ENCODE measurements at regions not wholly inside any gene's neighbourhood (a gene's known extent, or its start where the extent isn't known, plus 50 kb on each side); places are given as distances from the start of the nearest gene placed in this dataset.

GRCh38 chr2:6749962-6750361 lies 115.7 kb downstream of the CMPK2 start:
- Histone ChIP-seq H3K9me3 (ENCODE audit: control insufficient read depth, insufficient read depth, low read length) (no peaks in the 10 kb centered on the region), H3K27ac (ENCODE audit: low read depth, low read length) (no peak overlapping the region), H3K36me3 (ENCODE audit: control insufficient read depth, insufficient read depth, low read length) (no peaks in the 10 kb centered on the region), H3K4me1 (ENCODE audit: control insufficient read depth, insufficient read depth, low read length) (peaks cover 4% of the 10 kb centered on the region), H3K4me3 (ENCODE audit: low read depth, low read length) (no peak overlapping the region), H3K27me3 (ENCODE audit: control insufficient read depth, insufficient read depth, low read length) (no peaks in the 10 kb centered on the region)
- WGBS (ENCODE audit: insufficient coverage): 83% methylated on average over 1 of the region's 2 CpGs
- peak in 1 of 6 donors; percentile 19 for DNase-seq (ENCODE audit: low read depth in 4 of 6, low spot score in 6 of 6)

DNA sequence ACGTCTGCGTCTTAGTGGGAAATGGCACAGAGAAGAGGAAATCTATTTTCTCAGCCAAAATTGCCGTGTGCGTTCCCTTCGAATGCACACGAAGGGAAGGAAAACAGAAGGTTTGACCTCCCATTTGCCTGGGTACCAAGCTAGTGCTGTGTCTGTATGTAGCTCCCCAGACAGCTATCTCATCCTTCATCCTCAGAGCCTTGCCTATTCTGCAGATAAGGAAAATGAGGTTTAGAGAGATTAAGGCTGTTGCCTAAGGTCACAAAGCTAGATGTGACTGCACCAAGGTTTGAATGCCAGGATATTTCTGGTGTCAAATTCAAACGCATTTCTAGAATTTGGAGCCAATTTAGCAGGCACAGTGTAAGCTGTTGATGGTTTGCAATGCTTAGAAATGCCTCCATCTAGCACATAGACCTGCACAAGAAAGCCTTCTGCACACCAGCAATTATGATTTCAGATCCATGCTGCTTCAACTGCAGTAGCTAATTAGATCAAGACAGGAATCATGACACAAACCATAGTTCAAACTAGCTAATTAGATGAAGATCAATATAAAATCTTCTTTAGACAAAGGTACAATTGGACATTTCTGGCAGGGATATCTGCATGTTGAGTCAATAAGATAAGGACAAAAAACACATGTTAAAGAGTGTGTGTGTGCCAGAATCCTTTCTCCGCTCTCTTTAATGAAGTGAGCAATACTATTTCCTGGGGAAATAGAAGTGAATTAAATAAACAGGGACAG lies 115.1 kb downstream of the CMPK2 start:
- Histone ChIP-seq H3K27ac (ENCODE audit: low read depth, low read length) (no peak overlapping the region), H3K4me3 (ENCODE audit: low read depth, low read length) (no peak overlapping the region), H3K36me3 (ENCODE audit: control insufficient read depth, insufficient read depth, low read length) (no peaks in the 10 kb centered on the region), H3K27me3 (ENCODE audit: control insufficient read depth, insufficient read depth, low read length) (no peaks in the 10 kb centered on the region), H3K4me1 (ENCODE audit: control insufficient read depth, insufficient read depth, low read length) (peaks cover 4% of the 10 kb centered on the region), H3K9me3 (ENCODE audit: control insufficient read depth, insufficient read depth, low read length) (no peaks in the 10 kb centered on the region)
- peak in 2 of 6 donors; percentile 49 to 74 for DNase-seq (ENCODE audit: low read depth in 4 of 6, low spot score in 6 of 6)
- WGBS (ENCODE audit: insufficient coverage): 72% methylated on average over 4 of the region's 8 CpGs

GRCh38 chr2:6754419-6754818 lies 111.3 kb downstream of the CMPK2 start:
- DNase-seq (ENCODE audit: low read depth in 4 of 6, low spot score in 6 of 6): peak in 1 of 6 donors; percentile 72
- Histone ChIP-seq H3K4me1 (ENCODE audit: control insufficient read depth, insufficient read depth, low read length) (peaks cover 4% of the 10 kb centered on the region), H3K27me3 (ENCODE audit: control insufficient read depth, insufficient read depth, low read length) (no peaks in the 10 kb centered on the region), H3K36me3 (ENCODE audit: control insufficient read depth, insufficient read depth, low read length) (no peaks in the 10 kb centered on the region), H3K4me3 (ENCODE audit: low read depth, low read length) (no peak overlapping the region), H3K9me3 (ENCODE audit: control insufficient read depth, insufficient read depth, low read length) (no peaks in the 10 kb centered on the region), H3K27ac (ENCODE audit: low read depth, low read length) (no peak overlapping the region)
- WGBS (ENCODE audit: insufficient coverage): 70% methylated on average over 8 of the region's 9 CpGs

DNA sequence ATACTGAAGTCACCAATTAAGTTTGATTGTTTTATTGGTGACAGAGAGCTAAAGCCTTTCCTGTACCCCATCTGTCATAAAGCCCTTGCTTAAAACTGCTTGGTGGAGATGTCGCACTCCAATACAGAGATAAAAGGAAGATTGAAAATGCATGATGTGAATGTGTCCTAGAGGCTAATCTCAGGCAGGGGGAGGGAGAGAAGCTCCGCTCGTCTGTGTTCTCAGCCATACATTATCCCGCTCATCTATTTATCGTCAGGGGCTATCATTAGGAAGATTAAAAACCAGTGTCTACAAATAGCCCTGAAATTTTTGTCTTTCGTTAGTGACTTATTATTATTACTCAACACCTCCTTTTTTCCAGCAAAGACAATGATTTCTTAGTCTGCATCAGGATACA lies 110.3 kb downstream of the CMPK2 start:
- peak in 1 of 6 donors; percentile 68 for DNase-seq (ENCODE audit: low read depth in 4 of 6, low spot score in 6 of 6)
- Histone ChIP-seq H3K36me3 (ENCODE audit: control insufficient read depth, insufficient read depth, low read length) (no peaks in the 10 kb centered on the region), H3K27ac (ENCODE audit: low read depth, low read length) (no peak overlapping the region), H3K4me3 (ENCODE audit: low read depth, low read length) (no peak overlapping the region), H3K9me3 (ENCODE audit: control insufficient read depth, insufficient read depth, low read length) (no peaks in the 10 kb centered on the region), H3K27me3 (ENCODE audit: control insufficient read depth, insufficient read depth, low read length) (no peaks in the 10 kb centered on the region), H3K4me1 (ENCODE audit: control insufficient read depth, insufficient read depth, low read length) (peaks cover 4% of the 10 kb centered on the region)
- WGBS (ENCODE audit: insufficient coverage): no CpG with 5 or more reads among the region's 6 CpGs

- H3K27me3 ChIP-seq (ENCODE audit: control insufficient read depth, insufficient read depth, low read length): no peaks in the 10 kb centered on the region
- H3K27ac ChIP-seq (ENCODE audit: low read depth, low read length): no peak overlapping the region
- no peak for DNase-seq (ENCODE audit: low read depth in 4 of 6, low spot score in 6 of 6)
- peaks cover 4% of the 10 kb centered on the region for H3K4me1 ChIP-seq (ENCODE audit: control insufficient read depth, insufficient read depth, low read length)
- H3K36me3 ChIP-seq (ENCODE audit: control insufficient read depth, insufficient read depth, low read length): no peaks in the 10 kb centered on the region
- WGBS (ENCODE audit: insufficient coverage): 85% methylated on average over 10 of the region's 10 CpGs
- H3K9me3 ChIP-seq (ENCODE audit: control insufficient read depth, insufficient read depth, low read length): no peaks in the 10 kb centered on the region
- H3K4me3 ChIP-seq (ENCODE audit: low read depth, low read length): no peak overlapping the region
Observed at GRCh38 chr2:6757215-6757614, 108.5 kb downstream of the CMPK2 start.

DNA sequence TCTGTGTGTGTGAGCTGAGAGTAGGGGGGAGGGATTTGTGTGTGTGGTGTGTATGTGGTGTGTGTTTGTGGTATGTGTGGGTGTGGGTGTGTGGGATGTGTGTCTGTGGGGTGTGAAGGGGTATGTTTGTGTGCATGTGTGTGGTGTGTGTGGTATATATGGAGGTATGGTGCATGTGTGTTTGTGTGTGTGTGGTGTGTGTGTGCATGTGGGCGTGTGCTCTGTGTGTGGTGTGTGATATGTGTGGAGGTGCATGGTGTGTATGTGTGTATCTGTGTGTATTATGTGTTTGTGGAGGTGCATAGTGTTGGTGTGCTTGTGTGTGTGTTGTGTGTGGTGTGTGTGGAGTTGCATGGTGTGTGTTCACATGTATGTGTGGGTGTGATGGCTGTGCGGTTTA lies 106.0 kb downstream of the CMPK2 start:
- Histone ChIP-seq H3K4me1 (ENCODE audit: control insufficient read depth, insufficient read depth, low read length) (no peaks in the 10 kb centered on the region), H3K36me3 (ENCODE audit: control insufficient read depth, insufficient read depth, low read length) (no peaks in the 10 kb centered on the region), H3K4me3 (ENCODE audit: low read depth, low read length) (no peak overlapping the region), H3K27ac (ENCODE audit: low read depth, low read length) (no peak overlapping the region), H3K9me3 (ENCODE audit: control insufficient read depth, insufficient read depth, low read length) (no peaks in the 10 kb centered on the region), H3K27me3 (ENCODE audit: control insufficient read depth, insufficient read depth, low read length) (no peaks in the 10 kb centered on the region)
- WGBS (ENCODE audit: insufficient coverage): 100% methylated on average over 2 of the region's 2 CpGs
- DNase-seq (ENCODE audit: low read depth in 4 of 6, low spot score in 6 of 6): no peak

DNA sequence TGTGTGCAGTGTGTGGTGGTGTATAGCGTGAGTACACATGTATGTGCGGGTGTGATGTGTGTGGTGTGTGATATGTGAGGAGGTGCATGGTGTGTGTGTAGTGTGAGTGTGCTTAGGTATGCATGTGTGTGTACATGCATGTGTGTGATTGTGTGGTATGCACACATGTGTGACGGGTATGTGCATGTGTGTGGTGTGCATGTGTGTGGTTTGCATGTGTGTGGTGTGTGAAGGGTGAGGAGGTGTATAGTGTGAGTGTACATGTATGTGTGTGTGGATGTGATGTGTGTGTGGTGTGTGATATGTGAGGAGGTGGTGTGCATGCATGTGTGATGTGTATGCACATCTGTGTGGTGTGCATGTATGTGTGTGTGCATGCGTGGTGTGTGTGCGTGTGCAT lies 105.6 kb downstream of the CMPK2 start:
- Histone ChIP-seq H3K27me3 (ENCODE audit: control insufficient read depth, insufficient read depth, low read length) (no peaks in the 10 kb centered on the region), H3K4me3 (ENCODE audit: low read depth, low read length) (no peak overlapping the region), H3K9me3 (ENCODE audit: control insufficient read depth, insufficient read depth, low read length) (no peaks in the 10 kb centered on the region), H3K36me3 (ENCODE audit: control insufficient read depth, insufficient read depth, low read length) (no peaks in the 10 kb centered on the region), H3K27ac (ENCODE audit: low read depth, low read length) (no peak overlapping the region), H3K4me1 (ENCODE audit: control insufficient read depth, insufficient read depth, low read length) (no peaks in the 10 kb centered on the region)
- DNase-seq (ENCODE audit: low read depth in 4 of 6, low spot score in 6 of 6): no peak
- 99% methylated on average over 3 of the region's 5 CpGs for WGBS (ENCODE audit: insufficient coverage)

DNA sequence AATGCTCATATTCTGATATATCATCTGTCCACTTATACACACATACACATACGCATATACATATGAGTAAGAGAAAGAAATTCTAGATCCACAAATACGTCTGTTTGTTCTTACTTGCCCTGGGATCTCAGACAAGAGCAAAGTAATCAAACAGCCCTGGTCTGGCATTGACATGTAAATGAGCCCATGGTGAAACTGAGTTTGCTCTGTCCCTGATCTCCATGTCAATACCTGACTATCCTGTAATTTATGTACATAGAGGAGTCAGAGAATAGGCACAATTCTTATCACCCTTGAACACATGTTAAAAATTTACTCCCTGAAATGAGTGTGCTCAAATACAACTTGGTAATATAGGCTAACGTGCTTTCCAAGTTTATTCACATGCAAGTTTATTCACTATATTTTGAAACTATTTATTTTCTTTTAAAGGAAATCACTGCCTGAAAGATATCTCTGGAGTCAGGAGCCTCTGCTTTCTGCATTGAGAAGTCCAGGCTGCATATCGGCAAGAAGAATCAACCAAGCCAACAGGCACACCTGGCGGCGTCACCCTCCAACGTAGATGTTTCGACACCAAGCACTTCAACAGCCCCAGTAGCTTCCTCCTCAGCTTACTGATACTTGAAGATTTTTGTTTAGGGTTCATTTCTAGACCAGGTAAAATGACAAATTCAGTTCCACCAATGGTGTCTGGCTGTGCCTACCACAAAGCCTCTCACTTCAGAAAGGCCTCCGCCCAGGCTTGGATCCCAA lies 100.6 kb downstream of the CMPK2 start:
- 90% methylated on average over 4 of the region's 9 CpGs for WGBS (ENCODE audit: insufficient coverage)
- DNase-seq (ENCODE audit: low read depth in 4 of 6, low spot score in 6 of 6): no peak
- Histone ChIP-seq H3K36me3 (ENCODE audit: control insufficient read depth, insufficient read depth, low read length) (no peaks in the 10 kb centered on the region), H3K9me3 (ENCODE audit: control insufficient read depth, insufficient read depth, low read length) (no peaks in the 10 kb centered on the region), H3K4me1 (ENCODE audit: control insufficient read depth, insufficient read depth, low read length) (no peaks in the 10 kb centered on the region), H3K4me3 (ENCODE audit: low read depth, low read length) (no peak overlapping the region), H3K27me3 (ENCODE audit: control insufficient read depth, insufficient read depth, low read length) (no peaks in the 10 kb centered on the region), H3K27ac (ENCODE audit: low read depth, low read length) (no peak overlapping the region)

DNA sequence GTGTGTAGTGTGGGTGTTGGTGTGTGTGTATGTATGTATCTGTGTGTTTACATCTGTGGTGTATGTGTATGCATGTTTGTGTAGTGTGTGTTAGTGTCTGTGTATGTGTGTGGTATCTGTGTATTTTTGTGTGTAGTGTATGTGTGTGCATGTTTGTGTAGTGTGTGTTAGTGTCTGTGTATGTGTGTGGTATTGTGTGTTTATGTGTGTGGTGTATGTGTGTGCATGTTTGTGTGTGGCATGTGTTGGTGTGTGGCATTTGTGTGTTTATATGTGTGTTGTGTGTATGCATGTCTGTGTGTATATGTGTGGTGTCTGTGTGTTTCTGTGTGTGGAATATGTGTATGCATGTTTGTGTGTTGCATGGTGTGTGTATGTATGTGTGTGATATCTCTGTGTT lies 96.4 kb downstream of the CMPK2 start:
- H3K27ac ChIP-seq (ENCODE audit: low read depth, low read length): no peak overlapping the region
- H3K4me3 ChIP-seq (ENCODE audit: low read depth, low read length): no peak overlapping the region
- no peaks in the 10 kb centered on the region for H3K36me3 ChIP-seq (ENCODE audit: control insufficient read depth, insufficient read depth, low read length)
- DNase-seq (ENCODE audit: low read depth in 4 of 6, low spot score in 6 of 6): no peak
- H3K4me1 ChIP-seq (ENCODE audit: control insufficient read depth, insufficient read depth, low read length): peaks cover 18% of the 10 kb centered on the region
- H3K9me3 ChIP-seq (ENCODE audit: control insufficient read depth, insufficient read depth, low read length): no peaks in the 10 kb centered on the region
- H3K27me3 ChIP-seq (ENCODE audit: control insufficient read depth, insufficient read depth, low read length): no peaks in the 10 kb centered on the region

DNA sequence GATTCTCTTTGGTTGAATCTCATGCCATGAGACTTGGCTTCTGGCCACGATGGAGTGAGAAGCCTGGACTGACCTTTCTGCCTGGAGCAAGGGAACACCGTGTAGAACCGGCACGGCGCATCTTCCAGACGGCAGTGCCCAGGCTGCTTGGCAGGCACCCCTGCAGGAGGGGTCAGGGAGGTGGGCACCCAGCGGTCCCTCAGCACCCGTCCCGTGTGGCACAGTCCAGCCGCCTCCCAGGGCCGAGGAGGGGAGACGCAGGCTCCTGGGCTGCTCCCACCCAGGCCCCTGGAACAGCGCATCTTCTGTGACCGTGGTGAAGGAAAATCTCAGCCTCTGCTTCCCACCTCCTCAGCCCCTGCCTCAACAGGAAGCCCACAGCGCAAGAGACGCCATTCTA lies 95.7 kb downstream of the CMPK2 start:
- no peak for DNase-seq (ENCODE audit: low read depth in 4 of 6, low spot score in 6 of 6)
- Histone ChIP-seq H3K27ac (ENCODE audit: low read depth, low read length) (no peak overlapping the region), H3K36me3 (ENCODE audit: control insufficient read depth, insufficient read depth, low read length) (no peaks in the 10 kb centered on the region), H3K27me3 (ENCODE audit: control insufficient read depth, insufficient read depth, low read length) (no peaks in the 10 kb centered on the region), H3K9me3 (ENCODE audit: control insufficient read depth, insufficient read depth, low read length) (no peaks in the 10 kb centered on the region), H3K4me1 (ENCODE audit: control insufficient read depth, insufficient read depth, low read length) (peaks cover 18% of the 10 kb centered on the region), H3K4me3 (ENCODE audit: low read depth, low read length) (no peak overlapping the region)
- WGBS (ENCODE audit: insufficient coverage): 89% methylated on average over 14 of the region's 16 CpGs

Data from spinal cord (tissue), 9 donors.